ENCODE measurements at regions not wholly inside any gene's neighbourhood (a gene's known extent, or its start where the extent isn't known, plus 50 kb on each side); places are given as distances from the start of the nearest gene placed in this dataset.

GRCh38 chr22:47401976-47402770 is 639.7 kb downstream of the TBC1D22A start:
- DNase-seq: no peak
- Histone ChIP-seq H2BK5ac (ENCODE audit: low read depth, low read length, poor library complexity, severe bottlenecking) (no peak overlapping the region), H3K14ac (replicated peaks; ENCODE audit: low read depth, low read length) (no peak overlapping the region), H2AK5ac (ENCODE audit: low read depth, low read length) (no peak overlapping the region), H4K20me1 (ENCODE audit: insufficient read depth, low read length) (no peaks in the 10 kb centered on the region), H3K27me3 (ENCODE audit: control insufficient read depth, insufficient read depth, low read length) (no peaks in the 10 kb centered on the region), H3K4me3 (ENCODE audit: insufficient read depth, low read depth, low read length) (no peak overlapping the region), H3K18ac (ENCODE audit: low read depth, low read length) (no peak overlapping the region), H2AK9ac (replicated peaks; ENCODE audit: low read depth, low read length, poor library complexity) (no peak overlapping the region), H3K9me3 (ENCODE audit: control insufficient read depth, insufficient read depth, low read length) (peaks cover 22% of the 10 kb centered on the region), H4K91ac (ENCODE audit: insufficient read depth, low read depth, low read length) (no peak overlapping the region), H3K4ac (ENCODE audit: low read depth, low read length) (no peak overlapping the region), H3K27ac (ENCODE audit: insufficient read depth, low read length) (no peak overlapping the region), H3K4me2 (ENCODE audit: low read depth, low read length) (no peak overlapping the region), H2BK20ac (ENCODE audit: low read depth, low read length) (no peak overlapping the region), H4K5ac (ENCODE audit: low read depth, low read length) (no peak overlapping the region), H3K9ac (ENCODE audit: low read depth, low read length) (no peak overlapping the region), H3K36me3 (ENCODE audit: control insufficient read depth, insufficient read depth, low read length) (no peaks in the 10 kb centered on the region), H3K79me1 (ENCODE audit: low read depth in 1 of 2, low read length in 2 of 2) (no peaks in the 10 kb centered on the region), H2BK120ac (ENCODE audit: low read depth, low read length) (no peak overlapping the region), H2AFZ (replicated peaks; ENCODE audit: low read length, poor library complexity) (no peak overlapping the region), H3K23ac (ENCODE audit: low read depth, low read length) (no peak overlapping the region), H2BK15ac (ENCODE audit: low read depth, low read length) (no peak overlapping the region), H3K56ac (ENCODE audit: extremely low read depth, insufficient read depth, low read length) (no peak overlapping the region), H3K9me1 (ENCODE audit: insufficient read depth, low read length) (no peaks in the 10 kb centered on the region), H3K4me1 (ENCODE audit: control insufficient read depth, insufficient read depth, low read length) (no peaks in the 10 kb centered on the region), H4K8ac (ENCODE audit: low read depth in 2 of 2, low read length in 2 of 2) (no peak overlapping the region)
- no TSS peak for BruUV-seq (replicated peaks)
- TF ChIP-seq CEBPB (IDR thresholded peaks at IDR 0.05; ENCODE audit: low read depth, low read length) (no peak), SMC3 (IDR thresholded peaks at IDR 0.05; ENCODE audit: low read depth, low read length) (no peak), MAFK (IDR thresholded peaks at IDR 0.05; ENCODE audit: low read depth, low read length) (no peak), MXI1 (IDR thresholded peaks at IDR 0.05; ENCODE audit: borderline replicate concordance, low read depth, low read length) (no peak), RCOR1 (IDR thresholded peaks at IDR 0.05; ENCODE audit: insufficient replicate concordance, low read length) (no peak), NFE2L2 (IDR thresholded peaks at IDR 0.05; ENCODE audit: low read depth, low read length) (no peak)
- TF ChIP-seq, protein P1, sequence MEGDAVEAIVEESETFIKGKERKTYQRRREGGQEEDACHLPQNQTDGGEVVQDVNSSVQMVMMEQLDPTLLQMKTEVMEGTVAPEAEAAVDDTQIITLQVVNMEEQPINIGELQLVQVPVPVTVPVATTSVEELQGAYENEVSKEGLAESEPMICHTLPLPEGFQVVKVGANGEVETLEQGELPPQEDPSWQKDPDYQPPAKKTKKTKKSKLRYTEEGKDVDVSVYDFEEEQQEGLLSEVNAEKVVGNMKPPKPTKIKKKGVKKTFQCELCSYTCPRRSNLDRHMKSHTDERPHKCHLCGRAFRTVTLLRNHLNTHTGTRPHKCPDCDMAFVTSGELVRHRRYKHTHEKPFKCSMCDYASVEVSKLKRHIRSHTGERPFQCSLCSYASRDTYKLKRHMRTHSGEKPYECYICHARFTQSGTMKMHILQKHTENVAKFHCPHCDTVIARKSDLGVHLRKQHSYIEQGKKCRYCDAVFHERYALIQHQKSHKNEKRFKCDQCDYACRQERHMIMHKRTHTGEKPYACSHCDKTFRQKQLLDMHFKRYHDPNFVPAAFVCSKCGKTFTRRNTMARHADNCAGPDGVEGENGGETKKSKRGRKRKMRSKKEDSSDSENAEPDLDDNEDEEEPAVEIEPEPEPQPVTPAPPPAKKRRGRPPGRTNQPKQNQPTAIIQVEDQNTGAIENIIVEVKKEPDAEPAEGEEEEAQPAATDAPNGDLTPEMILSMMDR (conservative IDR thresholded peaks at IDR 0.05; ENCODE audit: low read depth, low read length): no peak
- in situ Hi-C loops (cut with MboI; ENCODE audit: low sequenced_read_pairs) (no loop called here), intact Hi-C loops (cut with micrococcal nuclease) (no loop called here), dilution Hi-C loops (cut with HindIII; ENCODE audit: low sequenced_read_pairs, unreplicated experiment) (no loop called here)
- CTCF ChIA-PET: no interaction called here
- no peak for ATAC-seq (ENCODE audit: low read depth)
- 62% methylated on average over 15 of the region's 29 CpGs; no CpG with 5 or more reads in 1 of the 2 experiments for WGBS, 2 experiments (ENCODE audit: extremely low coverage in 2 of 2, insufficient read length in 1 of 2)
- POLR2A ChIA-PET (ENCODE audit: unreplicated experiment): no interaction called here

Measured in IMR-90 (cell line).